ENCODE measurements at regions not wholly inside any gene's neighbourhood (a gene's known extent, or its start where the extent isn't known, plus 50 kb on each side); places are given as distances from the start of the nearest gene placed in this dataset.

DNA sequence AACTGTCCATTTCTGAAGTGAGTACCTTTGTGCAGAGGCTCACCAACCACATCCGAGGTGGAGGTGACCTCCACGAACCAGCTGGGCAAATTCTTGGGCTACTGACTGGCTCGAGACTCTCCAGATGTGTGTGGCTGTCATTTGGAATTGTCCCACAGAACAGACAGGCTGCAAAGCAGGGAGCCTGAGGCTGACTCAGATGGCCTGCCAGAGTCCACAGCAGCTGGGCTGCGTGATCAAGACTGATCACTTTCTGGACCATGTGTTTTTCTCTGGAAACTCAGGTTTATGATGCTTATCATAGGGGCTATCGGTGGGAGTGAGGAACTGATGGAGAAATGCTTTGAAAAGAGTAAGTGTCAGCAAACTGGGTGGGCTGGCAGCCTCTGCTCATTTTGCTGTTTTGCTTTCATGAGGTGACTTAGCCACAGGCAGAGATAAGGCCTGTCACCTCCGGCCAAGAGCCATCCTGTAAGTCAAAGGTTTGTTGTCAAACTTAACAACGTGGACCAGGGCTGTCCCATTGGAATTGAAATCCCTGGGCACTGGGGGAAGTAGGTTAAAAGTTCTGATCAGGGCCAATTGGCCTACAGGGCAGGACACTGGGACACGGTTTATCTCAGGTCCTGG, 120.4 kb downstream of the LIPG start:
- TF ChIP-seq, protein P1, sequence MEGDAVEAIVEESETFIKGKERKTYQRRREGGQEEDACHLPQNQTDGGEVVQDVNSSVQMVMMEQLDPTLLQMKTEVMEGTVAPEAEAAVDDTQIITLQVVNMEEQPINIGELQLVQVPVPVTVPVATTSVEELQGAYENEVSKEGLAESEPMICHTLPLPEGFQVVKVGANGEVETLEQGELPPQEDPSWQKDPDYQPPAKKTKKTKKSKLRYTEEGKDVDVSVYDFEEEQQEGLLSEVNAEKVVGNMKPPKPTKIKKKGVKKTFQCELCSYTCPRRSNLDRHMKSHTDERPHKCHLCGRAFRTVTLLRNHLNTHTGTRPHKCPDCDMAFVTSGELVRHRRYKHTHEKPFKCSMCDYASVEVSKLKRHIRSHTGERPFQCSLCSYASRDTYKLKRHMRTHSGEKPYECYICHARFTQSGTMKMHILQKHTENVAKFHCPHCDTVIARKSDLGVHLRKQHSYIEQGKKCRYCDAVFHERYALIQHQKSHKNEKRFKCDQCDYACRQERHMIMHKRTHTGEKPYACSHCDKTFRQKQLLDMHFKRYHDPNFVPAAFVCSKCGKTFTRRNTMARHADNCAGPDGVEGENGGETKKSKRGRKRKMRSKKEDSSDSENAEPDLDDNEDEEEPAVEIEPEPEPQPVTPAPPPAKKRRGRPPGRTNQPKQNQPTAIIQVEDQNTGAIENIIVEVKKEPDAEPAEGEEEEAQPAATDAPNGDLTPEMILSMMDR (conservative IDR thresholded peaks at IDR 0.05) = no peak
- no peak for TF ChIP-seq ZFX (IDR thresholded peaks at IDR 0.05)
- H3K27ac ChIP-seq = peak overlapping the region; percentile 69

DNA sequence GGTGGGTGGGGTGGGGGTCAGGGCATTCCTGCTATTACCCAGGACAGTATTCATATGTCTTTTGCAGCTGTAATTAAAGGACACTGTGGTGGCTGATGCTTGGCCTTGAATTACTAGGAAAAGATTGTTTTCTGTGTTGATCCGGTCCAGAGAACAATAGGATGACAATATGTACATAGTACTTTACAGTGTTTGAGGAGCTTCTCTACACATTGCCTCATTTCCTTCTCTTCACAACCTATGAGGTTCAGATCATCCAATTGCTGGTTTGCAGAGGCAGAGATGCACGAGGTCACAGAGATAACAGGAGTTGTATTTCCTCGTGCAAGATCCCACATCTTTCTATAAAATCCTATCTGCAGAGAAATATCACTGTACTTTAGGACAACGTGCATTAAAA, 119.5 kb downstream of the LIPG start:
- TF ChIP-seq, protein P1 (conservative IDR thresholded peaks at IDR 0.05) = no peak
- no peak for TF ChIP-seq ZFX (IDR thresholded peaks at IDR 0.05)
- peak overlapping the region; percentile 60 for H3K27ac ChIP-seq

DNA sequence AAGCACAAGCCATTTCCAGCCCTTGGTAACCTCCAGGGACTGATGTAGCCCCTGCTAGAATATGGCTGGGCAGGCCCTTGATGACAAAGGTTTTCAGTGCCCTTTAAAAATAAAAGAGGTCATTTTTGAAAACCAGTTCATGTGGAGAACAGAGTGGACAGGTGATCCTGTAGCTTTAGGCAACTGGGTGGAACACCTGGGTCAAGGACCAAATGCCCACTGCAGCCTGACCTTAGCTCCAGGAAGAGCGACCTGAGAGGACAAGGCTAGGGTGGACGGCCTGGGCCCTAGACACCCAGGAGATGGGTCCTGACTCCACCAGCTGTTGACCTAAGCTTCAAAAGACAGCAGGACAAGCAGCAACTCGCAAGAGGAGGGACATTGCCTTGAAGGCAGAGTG, 116.6 kb downstream of the LIPG start:
- no peak overlapping the region for H3K27ac ChIP-seq
- no peak for TF ChIP-seq ZFX (IDR thresholded peaks at IDR 0.05)
- TF ChIP-seq, protein P1 (conservative IDR thresholded peaks at IDR 0.05) = no peak

DNA sequence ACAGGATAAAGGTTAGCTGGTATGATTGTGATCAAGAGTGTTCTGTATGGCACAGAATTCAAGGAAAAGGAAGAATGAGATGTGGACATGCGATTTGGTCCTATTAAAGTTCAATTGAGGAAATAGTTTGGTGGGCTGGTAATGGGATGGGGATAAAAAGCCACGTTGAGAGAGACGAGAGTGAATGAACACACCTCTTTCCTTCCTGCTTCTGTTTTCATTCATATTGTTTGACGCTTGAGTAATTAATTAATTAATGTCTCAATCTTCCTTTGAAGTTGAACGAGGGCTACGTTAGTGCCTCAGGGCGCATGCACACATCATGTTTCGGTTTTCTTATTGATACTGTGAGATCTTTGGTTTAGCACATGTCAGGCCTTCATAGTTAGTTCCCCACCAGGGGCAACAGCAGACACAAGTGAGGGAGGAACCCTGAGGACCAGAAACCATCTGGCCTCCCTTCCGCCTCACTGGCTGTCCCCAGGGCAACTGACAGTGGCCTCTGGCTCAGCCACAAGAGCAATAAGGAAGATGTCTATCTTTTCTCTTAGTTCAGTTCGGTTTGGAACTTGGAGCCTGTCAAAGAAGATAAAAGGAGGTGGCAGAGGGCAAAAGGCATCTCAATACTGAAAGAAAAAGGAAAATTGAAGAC, 116.0 kb downstream of the LIPG start:
- no peak overlapping the region for H3K27ac ChIP-seq
- TF ChIP-seq, protein P1 (conservative IDR thresholded peaks at IDR 0.05) = no peak
- no peak for TF ChIP-seq ZFX (IDR thresholded peaks at IDR 0.05)

DNA sequence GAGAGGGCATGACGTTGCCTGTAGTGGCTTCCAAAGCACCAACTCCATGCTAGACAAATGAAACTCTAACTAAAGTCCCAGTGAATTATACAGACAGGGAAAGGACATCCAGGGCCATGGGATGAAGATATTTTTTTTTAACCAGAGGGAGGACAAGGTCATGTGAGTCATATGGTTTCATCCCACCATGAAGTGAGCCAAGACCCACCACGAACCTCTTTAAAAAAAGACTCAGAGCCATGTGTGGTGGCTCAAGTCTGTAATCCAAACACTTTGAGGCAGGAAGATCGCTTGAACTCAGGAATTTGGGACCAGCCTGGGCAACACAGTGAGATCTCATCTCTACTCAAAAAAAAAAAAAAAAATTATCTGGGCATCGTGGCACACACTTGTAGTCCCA, 115.2 kb downstream of the LIPG start:
- TF ChIP-seq, protein P1 (conservative IDR thresholded peaks at IDR 0.05) = no peak
- TF ChIP-seq ZFX (IDR thresholded peaks at IDR 0.05) = no peak
- H3K27ac ChIP-seq = no peak overlapping the region

DNA sequence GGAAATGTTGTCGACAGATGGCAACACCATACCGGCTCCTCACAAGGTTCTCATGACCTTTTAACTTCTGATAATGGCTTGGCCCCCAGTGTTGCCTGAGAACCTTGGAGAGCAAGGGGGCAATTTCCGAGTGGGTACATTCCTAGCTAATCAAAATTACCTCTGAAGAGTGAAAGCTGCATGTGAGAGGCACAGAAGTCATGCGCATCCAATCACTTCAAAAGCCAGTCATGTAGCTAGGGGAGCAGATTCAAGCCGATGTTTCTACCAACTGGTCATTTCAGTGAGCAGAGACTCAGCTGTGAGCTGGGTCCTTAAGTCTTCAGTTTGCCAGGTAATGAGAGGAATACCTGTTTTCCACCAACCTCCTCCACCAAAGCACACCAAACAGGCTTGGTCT, 111.4 kb downstream of the LIPG start:
- TF ChIP-seq, protein P1 (conservative IDR thresholded peaks at IDR 0.05) = no peak
- no peak for TF ChIP-seq ZFX (IDR thresholded peaks at IDR 0.05)
- H3K27ac ChIP-seq = no peak overlapping the region

DNA sequence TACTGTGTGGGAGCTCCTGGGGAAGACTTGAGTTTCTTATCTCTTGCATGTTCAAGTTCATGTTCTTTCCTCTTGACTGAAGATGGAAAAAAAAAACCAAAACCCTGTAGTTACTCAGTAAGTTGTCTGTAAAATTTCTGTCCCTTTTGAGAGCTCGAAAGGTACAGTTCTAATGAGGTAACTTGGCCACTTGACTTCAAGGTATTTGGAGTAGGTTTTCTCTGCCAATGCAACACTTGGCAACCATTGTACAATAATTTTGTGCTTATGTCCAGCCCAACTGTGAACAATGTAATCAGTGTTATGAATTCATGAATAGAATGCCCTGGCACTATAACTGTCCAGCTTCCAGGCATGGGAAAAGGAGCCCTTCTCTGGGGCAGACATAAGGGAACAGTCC, 111.0 kb downstream of the LIPG start:
- TF ChIP-seq, protein P1 (conservative IDR thresholded peaks at IDR 0.05) = no peak
- no peak for TF ChIP-seq ZFX (IDR thresholded peaks at IDR 0.05)
- no peak overlapping the region for H3K27ac ChIP-seq

All from C4-2B (cell line).